Suprapubic skin (tissue), 4 donors: ENCODE measurements at regions not wholly inside any gene's neighbourhood (a gene's known extent, or its start where the extent isn't known, plus 50 kb on each side); places are given as distances from the start of the nearest gene placed in this dataset.

Experiments
- DNase-seq, 2 donors: peaks; one replicate each; pipeline ENCODE4 v3.0.0-alpha.2; 2019; ENCODE audit warnings: low spot score in 2 of 2
- H3K27ac ChIP-seq: fragments of 200-600 bp; sonication (generic); one replicate; pipeline ENCODE4 v1.5.1; 2019
- H3K27me3 ChIP-seq: fragments of 200-600 bp; sonication (generic); one replicate; pipeline ENCODE4 v1.5.1; 2019
- H3K36me3 ChIP-seq: fragments of 200-600 bp; sonication (generic); one replicate; pipeline ENCODE4 v1.5.1; 2019
- H3K4me1 ChIP-seq: fragments of 200-600 bp; sonication (generic); one replicate; pipeline ENCODE4 v1.5.1; 2019
- H3K4me3 ChIP-seq: fragments of 200-600 bp; sonication (generic); one replicate; pipeline ENCODE4 v1.5.1; 2019; ENCODE audit warnings: mild to moderate bottlenecking
- H3K9me3 ChIP-seq: fragments of 200-600 bp; sonication (generic); one replicate; pipeline ENCODE4 v1.5.1; 2019
- EP300 ChIP-seq: sonication (generic); formaldehyde crosslinking; IDR thresholded peaks from one replicate; pipeline ENCODE4 v1.6.1; 2017; ENCODE audit warnings: antibody characterized with exemption
- POLR2A ChIP-seq, 2 donors: fragments of 450-650 bp; IDR thresholded peaks; one replicate each; pipeline ENCODE4 v1.6.1; 2017; ENCODE audit warnings: antibody characterized with exemption in 2 of 2, mild to moderate bottlenecking in 2 of 2, moderate library complexity in 2 of 2
- POLR2AphosphoS5 ChIP-seq, 3 donors: sonication (generic); formaldehyde crosslinking; IDR thresholded peaks; one replicate each; pipeline ENCODE4 v1.6.1; 2017; ENCODE audit warnings: antibody characterized with exemption in 3 of 3
- WGBS: methylation state at CpG from one replicate; pipeline ENCODE4 v1.1.5; 2018; 5-methylcytosine and 5-hydroxymethylcytosine counted together
- TF ChIP-seq, protein P1 (sequence below), 2 donors: fragments of 200-600 bp in 1 of 2; fragments of 450-650 bp in 1 of 2; sonication (generic) in 1 of 2; IDR thresholded peaks; one replicate each; pipeline ENCODE4 v1.5.1; 2016 to 2019; ENCODE audit warnings: antibody characterized with exemption in 2 of 2, mild to moderate bottlenecking in 1 of 2, moderate library complexity in 1 of 2

GRCh38 chr2:139099721-139100120 lies 319.5 kb upstream of the NXPH2 start:
- Histone ChIP-seq H3K9me3 (no peaks in the 10 kb centered on the region), H3K27me3 (no peaks in the 10 kb centered on the region), H3K4me1 (no peaks in the 10 kb centered on the region), H3K4me3 (no peak overlapping the region), H3K36me3 (no peaks in the 10 kb centered on the region), H3K27ac (no peak overlapping the region)
- TF ChIP-seq POLR2A (IDR thresholded peaks at IDR 0.05) (no peak), POLR2AphosphoS5 (IDR thresholded peaks at IDR 0.05) (no peak), EP300 (no peak)
- TF ChIP-seq, protein P1, sequence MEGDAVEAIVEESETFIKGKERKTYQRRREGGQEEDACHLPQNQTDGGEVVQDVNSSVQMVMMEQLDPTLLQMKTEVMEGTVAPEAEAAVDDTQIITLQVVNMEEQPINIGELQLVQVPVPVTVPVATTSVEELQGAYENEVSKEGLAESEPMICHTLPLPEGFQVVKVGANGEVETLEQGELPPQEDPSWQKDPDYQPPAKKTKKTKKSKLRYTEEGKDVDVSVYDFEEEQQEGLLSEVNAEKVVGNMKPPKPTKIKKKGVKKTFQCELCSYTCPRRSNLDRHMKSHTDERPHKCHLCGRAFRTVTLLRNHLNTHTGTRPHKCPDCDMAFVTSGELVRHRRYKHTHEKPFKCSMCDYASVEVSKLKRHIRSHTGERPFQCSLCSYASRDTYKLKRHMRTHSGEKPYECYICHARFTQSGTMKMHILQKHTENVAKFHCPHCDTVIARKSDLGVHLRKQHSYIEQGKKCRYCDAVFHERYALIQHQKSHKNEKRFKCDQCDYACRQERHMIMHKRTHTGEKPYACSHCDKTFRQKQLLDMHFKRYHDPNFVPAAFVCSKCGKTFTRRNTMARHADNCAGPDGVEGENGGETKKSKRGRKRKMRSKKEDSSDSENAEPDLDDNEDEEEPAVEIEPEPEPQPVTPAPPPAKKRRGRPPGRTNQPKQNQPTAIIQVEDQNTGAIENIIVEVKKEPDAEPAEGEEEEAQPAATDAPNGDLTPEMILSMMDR (IDR thresholded peaks at IDR 0.05): no peak
- no peak for DNase-seq
- 37% methylated on average over 1 of the region's 1 CpG for WGBS

- H3K4me1 ChIP-seq: no peaks in the 10 kb centered on the region
- H3K36me3 ChIP-seq: no peaks in the 10 kb centered on the region
- no peak overlapping the region for H3K27ac ChIP-seq
- WGBS: 81% methylated on average over 2 of the region's 2 CpGs
- H3K27me3 ChIP-seq: no peaks in the 10 kb centered on the region
- H3K9me3 ChIP-seq: no peaks in the 10 kb centered on the region
- DNase-seq: no peak
- TF ChIP-seq POLR2A (IDR thresholded peaks at IDR 0.05) (no peak), POLR2AphosphoS5 (IDR thresholded peaks at IDR 0.05) (no peak), EP300 (no peak)
- TF ChIP-seq, protein P1 (IDR thresholded peaks at IDR 0.05): no peak
- no peak overlapping the region for H3K4me3 ChIP-seq
These were observed 318.8 kb upstream of the NXPH2 start for GRCh38 chr2:139098961-139099360.

DNA sequence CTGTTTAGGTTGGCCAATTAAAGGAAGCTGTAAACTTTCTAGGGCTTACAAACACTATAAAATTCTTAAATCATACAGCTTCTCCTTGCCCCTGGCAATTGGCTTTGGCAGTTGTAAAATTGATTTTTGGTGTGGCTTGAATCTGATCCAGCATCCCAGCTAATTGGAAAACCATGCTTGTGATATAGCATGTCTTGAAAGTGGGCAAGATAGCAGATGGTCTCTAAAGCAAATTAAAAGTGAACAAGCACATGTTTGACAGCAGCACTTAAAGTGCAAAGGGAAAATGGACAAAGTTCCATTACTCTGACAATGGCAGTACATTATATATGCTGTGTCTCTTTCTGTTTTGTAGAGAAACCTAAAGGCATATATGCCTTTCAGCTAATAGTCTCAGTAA lies 302.9 kb upstream of the NXPH2 start:
- no peak overlapping the region for H3K4me3 ChIP-seq

DNA sequence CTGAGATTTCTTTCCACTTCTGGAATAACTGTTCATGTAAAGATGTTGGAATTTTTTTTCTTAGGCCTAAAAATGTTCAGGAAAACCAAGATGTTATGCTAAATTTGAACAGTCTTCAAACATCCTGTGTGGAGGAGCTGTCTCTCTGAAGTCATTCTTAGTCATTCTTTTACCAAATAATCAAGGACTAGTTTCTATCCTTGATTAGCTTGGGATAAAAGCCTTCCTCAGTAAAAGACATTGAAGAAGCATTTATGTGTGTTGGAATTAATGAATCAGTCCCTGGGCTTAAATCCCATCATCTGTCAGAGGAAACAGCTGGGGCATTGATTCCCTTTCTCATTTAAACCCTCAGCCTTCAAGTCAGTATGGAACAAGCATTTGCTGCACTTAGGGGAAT lies 300.1 kb upstream of the NXPH2 start:
- H3K4me1 ChIP-seq: no peaks in the 10 kb centered on the region
- no peaks in the 10 kb centered on the region for H3K27me3 ChIP-seq
- no peak overlapping the region for H3K27ac ChIP-seq
- DNase-seq: no peak
- H3K4me3 ChIP-seq: no peak overlapping the region
- H3K9me3 ChIP-seq: no peaks in the 10 kb centered on the region
- TF ChIP-seq EP300 (no peak), POLR2AphosphoS5 (IDR thresholded peaks at IDR 0.05) (no peak), POLR2A (IDR thresholded peaks at IDR 0.05) (no peak)
- TF ChIP-seq, protein P1 (IDR thresholded peaks at IDR 0.05): no peak
- no peaks in the 10 kb centered on the region for H3K36me3 ChIP-seq

More for the DNA sequence above, 302.9 kb upstream of the NXPH2 start:
- Histone ChIP-seq H3K36me3 (no peaks in the 10 kb centered on the region), H3K9me3 (no peaks in the 10 kb centered on the region), H3K4me1 (no peaks in the 10 kb centered on the region), H3K27me3 (no peaks in the 10 kb centered on the region), H3K27ac (no peak overlapping the region)
- TF ChIP-seq POLR2AphosphoS5 (IDR thresholded peaks at IDR 0.05): no peak
- TF ChIP-seq EP300: no peak
- TF ChIP-seq, protein P1 (IDR thresholded peaks at IDR 0.05): no peak
- TF ChIP-seq POLR2A (IDR thresholded peaks at IDR 0.05): no peak
- no peak for DNase-seq

- TF ChIP-seq EP300 (no peak), POLR2AphosphoS5 (IDR thresholded peaks at IDR 0.05) (no peak)
- TF ChIP-seq, protein P1 (IDR thresholded peaks at IDR 0.05): no peak
- Histone ChIP-seq H3K36me3 (no peaks in the 10 kb centered on the region), H3K9me3 (no peaks in the 10 kb centered on the region), H3K4me1 (no peaks in the 10 kb centered on the region), H3K4me3 (no peak overlapping the region), H3K27ac (no peak overlapping the region), H3K27me3 (no peaks in the 10 kb centered on the region)
- no peak for DNase-seq
- WGBS: 85% methylated on average over 2 of the region's 2 CpGs
These were observed 299.1 kb upstream of the NXPH2 start for GRCh38 chr2:139079311-139079710.
